GM12878 (cell line): ENCODE measurements at regions not wholly inside any gene's neighbourhood (a gene's known extent, or its start where the extent isn't known, plus 50 kb on each side); places are given as distances from the start of the nearest gene placed in this dataset.

Source experiments
- ATAC-seq: fragments of 200-7000 bp; cut with Tn5 transposase; 3 replicates; pipeline ENCODE4 v1.9.1; 2020; ENCODE audit warnings: mild to moderate bottlenecking, moderate library complexity
- BruUV-seq: library from RNA; stranded (reverse); fragments of 400-500 nt; replicated peaks from 2 replicates; lab custom pipeline; 2021; lab: Mats Ljungman, UMichigan
- CTCF ChIA-PET: fragments of 300-600 bp; sonication (Branson Sonifier 250); formaldehyde crosslinking; extraction: SDS; loops from one replicate; lab custom pipeline; 2021; ENCODE audit warnings: inconsistent platforms; lab: Yijun Ruan, JAX
- POLR2A ChIA-PET: fragments of 350-600 bp; formaldehyde crosslinking; extraction: SDS; loops from one replicate; lab custom pipeline; 2021; ENCODE audit warnings: inconsistent platforms; lab: Charles Lee
- RAD21 ChIA-PET: fragments of 300-600 bp; sonication (Branson Sonifier 250); formaldehyde crosslinking; loops from one replicate; lab custom pipeline; 2023; ENCODE audit warnings: antibody characterized with exemption; ENCODE audit not compliant: unreplicated experiment; lab: Charles Lee
- SMC1A ChIA-PET: fragments of 300-600 bp; sonication (Branson Sonifier 250); formaldehyde crosslinking; loops from one replicate; lab custom pipeline; 2023; ENCODE audit not compliant: unreplicated experiment, uncharacterized antibody; lab: Charles Lee
- DNase-seq: peaks from one replicate; pipeline ENCODE4 v3.0.0-alpha.2; 2011; ENCODE audit warnings: low read depth, low spot score
- FAIRE-seq: peaks from 3 replicates; lab custom pipeline; 2011; peaks lifted over from hg19 to GRCh38; lab: Jason Lieb, UNC
- H2AFZ ChIP-seq: 2 replicates; pipeline ENCODE4 v1.6.0; 2011; ENCODE audit warnings: low read depth, low read length, control low read depth; ENCODE audit not compliant: control insufficient read depth
- H3K27ac ChIP-seq: 2 replicates; pipeline ENCODE4 v1.5.1; 2011; ENCODE audit warnings: control low read depth; ENCODE audit not compliant: control insufficient read depth, insufficient read depth
- H3K27me3 ChIP-seq, 2 experiments: replicated peaks in 1 of 2; 2 replicates each; pipeline versions ENCODE4 v1.6.0 to v1.6.1; 2011; ENCODE audit warnings: low read length in 1 of 2; ENCODE audit not compliant: control insufficient read depth in 2 of 2, insufficient read depth in 2 of 2
- H3K36me3 ChIP-seq, 2 experiments: 2 replicates each; pipeline ENCODE4 v1.5.1; 2011; ENCODE audit warnings: low read length in 1 of 2; ENCODE audit not compliant: control insufficient read depth in 2 of 2, insufficient read depth in 2 of 2
- H3K4me1 ChIP-seq: 2 replicates; pipeline ENCODE4 v1.6.1; 2011; ENCODE audit warnings: mild to moderate bottlenecking, low read length, moderate library complexity, mixed read lengths; ENCODE audit not compliant: control insufficient read depth, insufficient read depth
- H3K4me2 ChIP-seq: 2 replicates; pipeline ENCODE4 v1.6.0; 2011; ENCODE audit warnings: control low read depth; ENCODE audit not compliant: control insufficient read depth, insufficient read depth
- H3K4me3 ChIP-seq: fragments of 200-600 bp; sonication (generic); 2 replicates; pipeline ENCODE4 v1.5.1; 2016
- H3K79me2 ChIP-seq: 2 replicates; pipeline ENCODE4 v1.6.0; 2011; ENCODE audit warnings: low read length; ENCODE audit not compliant: control insufficient read depth, insufficient read depth
- H3K9ac ChIP-seq: 2 replicates; pipeline ENCODE4 v1.8.0; 2011; ENCODE audit warnings: low read length, control low read depth, mixed read lengths; ENCODE audit not compliant: control insufficient read depth, insufficient read depth
- H3K9me3 ChIP-seq: replicated peaks from 3 replicates; pipeline ENCODE4 v1.5.1; 2011; ENCODE audit warnings: mild to moderate bottlenecking, low read length; ENCODE audit not compliant: control insufficient read depth, insufficient read depth
- H4K20me1 ChIP-seq: 2 replicates; pipeline ENCODE4 v1.6.0; 2011; ENCODE audit not compliant: control insufficient read depth, insufficient read depth
- BCL11A ChIP-seq: IDR thresholded peaks from 2 replicates; pipeline ENCODE4 v1.6.1; 2011; ENCODE audit warnings: low read depth, low read length
- CHD2 ChIP-seq: IDR thresholded peaks from 2 replicates; pipeline ENCODE4 v1.6.1; 2011; ENCODE audit warnings: low read depth, low read length, improper control_type of control experiment, borderline replicate concordance
- CHD4 ChIP-seq: fragments of 200-600 bp; sonication (generic); IDR thresholded peaks from 2 replicates; pipeline ENCODE4 v1.6.1; 2016; ENCODE audit warnings: mild to moderate bottlenecking
- EED ChIP-seq: sonication (generic); IDR thresholded peaks from 2 replicates; pipeline ENCODE4 v1.6.1; 2016; ENCODE audit warnings: antibody characterized with exemption, low read depth
- SMC3 ChIP-seq: IDR thresholded peaks from 2 replicates; pipeline ENCODE4 v1.6.1; 2011; ENCODE audit warnings: low read length, improper control_type of control experiment, borderline replicate concordance
- SP1 ChIP-seq: IDR thresholded peaks from one replicate; pipeline ENCODE4 v1.6.1; 2011; ENCODE audit warnings: low read depth, low read length
- ZNF217 ChIP-seq: fragments of 450-650 bp; IDR thresholded peaks from 2 replicates; pipeline ENCODE4 v1.6.1; 2017; ENCODE audit warnings: antibody characterized with exemption, mild to moderate bottlenecking
- WGBS: methylation state at CpG from one replicate; pipeline ENCODE4 v1.1.6; 2016; ENCODE audit warnings: low lambda C conversion rate; ENCODE audit not compliant: insufficient replicate concordance, insufficient coverage; ENCODE audit errors: missing lambda C conversion rate; 5-methylcytosine and 5-hydroxymethylcytosine counted together
- in situ Hi-C: fragments of 300-500 bp; cut with MboI; formaldehyde crosslinking; loops from 9 replicates; pipeline ENCODE4 v1.14.3; 2018; ENCODE audit warnings: mixed read lengths
- intact Hi-C: fragments of 100-400 bp; cut with micrococcal nuclease; formaldehyde crosslinking; loops from one replicate; pipeline ENCODE4 v1.14.2; 2022; ENCODE audit not compliant: unreplicated experiment
- TF ChIP-seq, protein P1 (sequence below), 3 experiments: IDR thresholded peaks in 2 of 3; conservative IDR thresholded peaks in 1 of 3; 2 replicates each; pipeline ENCODE4 v1.5.1; 2011; ENCODE audit warnings: low read depth in 3 of 3, low read length in 3 of 3, mild to moderate bottlenecking in 3 of 3, control low read depth in 2 of 3, moderate library complexity in 2 of 3, inconsistent platforms in 1 of 3, mixed read lengths in 1 of 3; ENCODE audit not compliant: control insufficient read depth in 2 of 3, insufficient read depth in 1 of 3; ENCODE audit errors: extremely low read depth in 1 of 3

DNA sequence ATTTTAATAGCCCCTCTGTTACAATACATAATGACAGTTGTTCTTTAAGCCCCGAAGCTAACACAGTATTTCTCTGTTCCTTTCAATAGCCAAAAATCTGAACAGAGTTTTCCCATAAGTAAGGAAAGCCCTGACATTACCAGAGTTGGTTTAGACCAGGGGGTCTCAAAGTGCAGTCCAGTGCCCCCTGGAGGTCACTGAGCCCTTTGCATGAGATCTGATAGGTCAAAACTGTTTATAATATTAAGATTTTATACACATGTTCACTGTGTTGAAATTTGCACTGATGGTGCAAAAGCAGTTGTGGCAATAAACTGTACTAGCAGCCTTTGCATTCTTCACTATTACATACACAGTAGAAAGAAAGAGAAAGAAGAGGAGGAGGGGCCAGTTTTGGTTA is 177.1 kb downstream of the SPANXN3 start:
- no peaks in the 10 kb centered on the region for H3K27me3 ChIP-seq
- ChIA-PET RAD21 (no interaction called here), SMC1A (no interaction called here), POLR2A (no interaction called here), CTCF (no interaction called here)
- TF ChIP-seq SP1 = no peak
- TF ChIP-seq, protein P1, sequence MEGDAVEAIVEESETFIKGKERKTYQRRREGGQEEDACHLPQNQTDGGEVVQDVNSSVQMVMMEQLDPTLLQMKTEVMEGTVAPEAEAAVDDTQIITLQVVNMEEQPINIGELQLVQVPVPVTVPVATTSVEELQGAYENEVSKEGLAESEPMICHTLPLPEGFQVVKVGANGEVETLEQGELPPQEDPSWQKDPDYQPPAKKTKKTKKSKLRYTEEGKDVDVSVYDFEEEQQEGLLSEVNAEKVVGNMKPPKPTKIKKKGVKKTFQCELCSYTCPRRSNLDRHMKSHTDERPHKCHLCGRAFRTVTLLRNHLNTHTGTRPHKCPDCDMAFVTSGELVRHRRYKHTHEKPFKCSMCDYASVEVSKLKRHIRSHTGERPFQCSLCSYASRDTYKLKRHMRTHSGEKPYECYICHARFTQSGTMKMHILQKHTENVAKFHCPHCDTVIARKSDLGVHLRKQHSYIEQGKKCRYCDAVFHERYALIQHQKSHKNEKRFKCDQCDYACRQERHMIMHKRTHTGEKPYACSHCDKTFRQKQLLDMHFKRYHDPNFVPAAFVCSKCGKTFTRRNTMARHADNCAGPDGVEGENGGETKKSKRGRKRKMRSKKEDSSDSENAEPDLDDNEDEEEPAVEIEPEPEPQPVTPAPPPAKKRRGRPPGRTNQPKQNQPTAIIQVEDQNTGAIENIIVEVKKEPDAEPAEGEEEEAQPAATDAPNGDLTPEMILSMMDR (IDR thresholded peaks at IDR 0.05 in 2 of 3, conservative IDR thresholded peaks at IDR 0.05 in 1 of 3; ENCODE audit: control insufficient read depth in 2 of 3, extremely low read depth in 1 of 3, insufficient read depth in 1 of 3, low read depth in 3 of 3, low read length in 3 of 3) = 0 out of 6 replicates have a peak, but pooled peaks of 1 of the 3 experiments have one; percentile 15
- TF ChIP-seq ZNF217 = no peak
- TF ChIP-seq SMC3 = no peak
- no peak for TF ChIP-seq CHD4
- TF ChIP-seq BCL11A = no peak
- no peak for TF ChIP-seq EED
- TF ChIP-seq CHD2 = no peak
- no peaks in the 10 kb centered on the region for H3K4me1 ChIP-seq
- 0% methylated on average over 1 of the region's 1 CpG for WGBS
- no peak overlapping the region for H3K4me3 ChIP-seq
- no peak for ATAC-seq
- no peak overlapping the region for H2AFZ ChIP-seq
- intact Hi-C loops (no loop called here), in situ Hi-C loops (no loop called here)
- H4K20me1 ChIP-seq = no peaks in the 10 kb centered on the region
- no peak overlapping the region for H3K27ac ChIP-seq
- no TSS peak for BruUV-seq
- no peak for DNase-seq
- H3K4me2 ChIP-seq = no peak overlapping the region
- no peak overlapping the region for H3K9ac ChIP-seq
- H3K9me3 ChIP-seq = no peaks in the 10 kb centered on the region
- no peaks in the 10 kb centered on the region for H3K36me3 ChIP-seq
- FAIRE-seq = no peak
- no peaks in the 10 kb centered on the region for H3K79me2 ChIP-seq
